ENCODE measurements at regions not wholly inside any gene's neighbourhood (a gene's known extent, or its start where the extent isn't known, plus 50 kb on each side); places are given as distances from the start of the nearest gene placed in this dataset.

- no peaks in the 10 kb centered on the region for H3K36me3 Mint-ChIP-seq (ENCODE audit: low read depth)
- no peak overlapping the region for H3K27ac Mint-ChIP-seq
- no peak overlapping the region for H3K4me3 Mint-ChIP-seq
- no peaks in the 10 kb centered on the region for H3K27me3 Mint-ChIP-seq (ENCODE audit: low read depth)
- TF ChIP-seq CTCF (IDR thresholded peaks at IDR 0.05; ENCODE audit: unreplicated experiment in 3 of 3) = no peak
- H3K9me3 Mint-ChIP-seq = no peaks in the 10 kb centered on the region
- H3K4me1 Mint-ChIP-seq = no peaks in the 10 kb centered on the region
These were observed 217.0 kb upstream of the ADARB2 start for GRCh38 chr10:1954300-1954699.

GRCh38 chr10:1952126-1953095, 215.1 kb upstream of the ADARB2 start:
- TF ChIP-seq CTCF (IDR thresholded peaks at IDR 0.05; ENCODE audit: unreplicated experiment in 3 of 3) = no peak
- no peak overlapping the region for H3K4me3 Mint-ChIP-seq
- H3K27me3 Mint-ChIP-seq (ENCODE audit: low read depth) = peaks cover 3% of the 10 kb centered on the region
- no peak overlapping the region for H3K27ac Mint-ChIP-seq
- no peaks in the 10 kb centered on the region for H3K36me3 Mint-ChIP-seq (ENCODE audit: low read depth)
- H3K9me3 Mint-ChIP-seq = no peaks in the 10 kb centered on the region
- no peaks in the 10 kb centered on the region for H3K4me1 Mint-ChIP-seq

GRCh38 chr10:1950803-1951495, 213.6 kb upstream of the ADARB2 start:
- Mint-ChIP-seq H3K27ac (no peak overlapping the region), H3K36me3 (ENCODE audit: low read depth) (no peaks in the 10 kb centered on the region), H3K4me1 (no peaks in the 10 kb centered on the region), H3K9me3 (no peaks in the 10 kb centered on the region), H3K4me3 (no peak overlapping the region), H3K27me3 (ENCODE audit: low read depth) (peaks cover 3% of the 10 kb centered on the region)
- no peak for TF ChIP-seq CTCF (IDR thresholded peaks at IDR 0.05; ENCODE audit: unreplicated experiment in 3 of 3)

GRCh38 chr10:1947464-1948003, 210.2 kb upstream of the ADARB2 start:
- Mint-ChIP-seq H3K27me3 (ENCODE audit: low read depth) (peaks cover 3% of the 10 kb centered on the region), H3K36me3 (ENCODE audit: low read depth) (no peaks in the 10 kb centered on the region), H3K27ac (no peak overlapping the region), H3K9me3 (no peaks in the 10 kb centered on the region), H3K4me1 (no peaks in the 10 kb centered on the region), H3K4me3 (no peak overlapping the region)
- TF ChIP-seq CTCF (IDR thresholded peaks at IDR 0.05; ENCODE audit: unreplicated experiment in 3 of 3) = no peak

GRCh38 chr10:1944487-1944886, 207.2 kb upstream of the ADARB2 start:
- Mint-ChIP-seq H3K9me3 (no peaks in the 10 kb centered on the region), H3K36me3 (ENCODE audit: low read depth) (no peaks in the 10 kb centered on the region), H3K4me1 (no peaks in the 10 kb centered on the region), H3K27ac (no peak overlapping the region), H3K4me3 (no peak overlapping the region), H3K27me3 (ENCODE audit: low read depth) (peaks cover 3% of the 10 kb centered on the region)
- no peak for TF ChIP-seq CTCF (IDR thresholded peaks at IDR 0.05; ENCODE audit: unreplicated experiment in 3 of 3)

Data from nephron (organoid).